B cell (primary cell): ENCODE measurements at regions not wholly inside any gene's neighbourhood (a gene's known extent, or its start where the extent isn't known, plus 50 kb on each side); places are given as distances from the start of the nearest gene placed in this dataset.

ENCODE experiments used
- ATAC-seq: fragments of 200-7000 bp; cut with Tn5 transposase; one replicate; pipeline ENCODE4 v1.10.0; 2021; ENCODE audit warnings: low read depth, mild to moderate bottlenecking, moderate number of reproducible peaks, moderate library complexity
- CTCF ChIA-PET: fragments of 350-600 bp; sonication (Branson Sonifier 250); formaldehyde crosslinking; loops from one replicate; lab custom pipeline; 2021; ENCODE audit warnings: antibody characterized with exemption, inconsistent platforms; lab: Charles Lee
- POLR2A ChIA-PET: fragments of 350-600 bp; sonication (Branson Sonifier 250); formaldehyde crosslinking; loops from one replicate; lab custom pipeline; 2021; ENCODE audit warnings: antibody characterized with exemption; lab: Charles Lee
- DNase-seq: peaks from one replicate; pipeline ENCODE4 v3.0.0; 2013
- H2AFZ ChIP-seq: 2 replicates; pipeline ENCODE4 v1.6.1; 2012; ENCODE audit warnings: mild to moderate bottlenecking, low read depth, low read length; ENCODE audit not compliant: insufficient read depth, poor library complexity, severe bottlenecking
- H3K27ac ChIP-seq, 2 donors: 1 replicate in 1 of 2; 2 replicates in 1 of 2; pipeline ENCODE4 v1.5.1; 2012 to 2013; ENCODE audit warnings: low read length in 2 of 2, mild to moderate bottlenecking in 2 of 2, moderate library complexity in 1 of 2
- H3K27me3 ChIP-seq, 4 experiments: fragments of 200-600 bp in 1 of 4; sonication (generic) in 1 of 4; replicated peaks in 1 of 4; 1 replicate in 2 of 4; 2 replicates in 2 of 4; pipeline versions ENCODE4 v1.6.1 to v1.7.0; 2013 to 2016; ENCODE audit warnings: low read length in 3 of 4, mild to moderate bottlenecking in 2 of 4, mixed read lengths in 1 of 4, moderate library complexity in 1 of 4; ENCODE audit not compliant: insufficient read depth in 4 of 4, control insufficient read depth in 3 of 4; ENCODE audit errors: control extremely low read depth in 1 of 4
- H3K36me3 ChIP-seq, 2 experiments: replicated peaks in 1 of 2; 1 replicate in 1 of 2; 2 replicates in 1 of 2; pipeline versions ENCODE4 v1.6.1 to v1.7.1; 2013; ENCODE audit warnings: low read length in 1 of 2; ENCODE audit not compliant: insufficient read depth in 2 of 2, control insufficient read depth in 1 of 2; ENCODE audit errors: control extremely low read depth in 1 of 2, extremely low read depth in 1 of 2
- H3K4me1 ChIP-seq, 2 donors: fragments of 200-600 bp in 1 of 2; sonication (generic) in 1 of 2; 1 replicate in 1 of 2; 2 replicates in 1 of 2; pipeline versions ENCODE4 v1.5.1 to v1.6.1; 2013 to 2017; ENCODE audit warnings: low read length in 2 of 2; ENCODE audit not compliant: control insufficient read depth in 2 of 2, insufficient read depth in 2 of 2
- H3K4me2 ChIP-seq: replicated peaks from 2 replicates; pipeline ENCODE3; 2012; ENCODE audit warnings: mild to moderate bottlenecking, low read depth, low read length; ENCODE audit not compliant: poor library complexity, severe bottlenecking
- H3K4me3 ChIP-seq, 5 experiments: fragments of 200-600 bp in 1 of 5; sonication (generic) in 1 of 5; 1 replicate in 3 of 5; 2 replicates in 2 of 5; pipeline versions ENCODE4 v1.5.1 to v1.7.0; 2011 to 2016; ENCODE audit warnings: low read length in 4 of 5, mild to moderate bottlenecking in 4 of 5, low read depth in 2 of 5, control low read depth in 1 of 5, moderate library complexity in 1 of 5; ENCODE audit not compliant: insufficient read depth in 1 of 5; ENCODE audit errors: control extremely low read depth in 1 of 5, extremely low read depth in 1 of 5
- H3K79me2 ChIP-seq: fragments of 200-600 bp; sonication (generic); one replicate; pipeline ENCODE4 v1.6.0; 2016; ENCODE audit warnings: low read length; ENCODE audit not compliant: control insufficient read depth, insufficient read depth
- H3K9ac ChIP-seq: fragments of 200-600 bp; sonication (generic); 2 replicates; pipeline ENCODE4 v1.6.1; 2017; ENCODE audit warnings: mild to moderate bottlenecking, low read length, moderate library complexity
- H3K9me3 ChIP-seq, 3 donors: one replicate each; pipeline versions ENCODE4 v1.6.1 to v1.7.1; 2013; ENCODE audit warnings: low read length in 2 of 3; ENCODE audit not compliant: control insufficient read depth in 2 of 3, insufficient read depth in 1 of 3; ENCODE audit errors: control extremely low read depth in 1 of 3
- H4K20me1 ChIP-seq: 2 replicates; pipeline ENCODE4 v1.6.0; 2012; ENCODE audit warnings: mild to moderate bottlenecking, low read length; ENCODE audit not compliant: insufficient read depth, control insufficient read depth, poor library complexity, severe bottlenecking
- H3K27ac Mint-ChIP-seq: one replicate; pipeline ENCODE4 v1.8.0; 2021; ENCODE audit warnings: mixed read lengths
- H3K27me3 Mint-ChIP-seq: one replicate; pipeline ENCODE4 v1.8.0; 2021; ENCODE audit warnings: mixed read lengths
- H3K4me1 Mint-ChIP-seq: one replicate; pipeline ENCODE4 v1.8.0; 2021; ENCODE audit warnings: mixed read lengths
- H3K4me3 Mint-ChIP-seq: one replicate; pipeline ENCODE4 v1.8.0; 2021; ENCODE audit warnings: mixed read lengths
- H3K9me3 Mint-ChIP-seq: one replicate; pipeline ENCODE4 v1.8.0; 2022; ENCODE audit warnings: mixed read lengths; ENCODE audit not compliant: insufficient read depth
- CTCF ChIP-seq: fragments of 200-600 bp; IDR thresholded peaks from one replicate; pipeline ENCODE4 v1.8.0; 2022; ENCODE audit warnings: antibody characterized with exemption, mild to moderate bottlenecking
- EZH2 ChIP-seq: IDR thresholded peaks from 2 replicates; pipeline ENCODE4 v1.6.1; 2012; ENCODE audit warnings: borderline replicate concordance, low read depth, mild to moderate bottlenecking, moderate library complexity, low read length; ENCODE audit not compliant: insufficient read depth, poor library complexity, severe bottlenecking
- intact Hi-C: fragments of 100-400 bp; cut with micrococcal nuclease; formaldehyde crosslinking; loops from one replicate; pipeline ENCODE4 v1.10.0; 2022

- Mint-ChIP-seq H3K4me3 (no peak overlapping the region), H3K27ac (no peak overlapping the region), H3K4me1 (no peaks in the 10 kb centered on the region), H3K27me3 (no peaks in the 10 kb centered on the region), H3K9me3 (no peaks in the 10 kb centered on the region)
- POLR2A ChIA-PET, result no interaction called here
- H3K9ac ChIP-seq, result no peak overlapping the region
- H4K20me1 ChIP-seq, result no peaks in the 10 kb centered on the region
- no peaks in the 10 kb centered on the region for H3K9me3 ChIP-seq
- TF ChIP-seq CTCF, result no peak
- no peak for TF ChIP-seq EZH2
- no peaks in the 10 kb centered on the region for H3K79me2 ChIP-seq
- no peaks in the 10 kb centered on the region for H3K36me3 ChIP-seq
- no peak overlapping the region for H3K4me2 ChIP-seq
- H3K4me3 ChIP-seq, result no peak overlapping the region
- CTCF ChIA-PET, result interaction anchor here (1.0 kb wide), 1 partner anchor 11 kb away, joined by 3 read pairs; no protein-coding TSS in a partner anchor
- intact Hi-C loops, result no loop called here
- no peak for DNase-seq
- no peak overlapping the region for H2AFZ ChIP-seq
- ATAC-seq, result no peak
- no peak overlapping the region for H3K27ac ChIP-seq
- no peaks in the 10 kb centered on the region for H3K4me1 ChIP-seq
- H3K27me3 ChIP-seq, result peaks cover 0 to 2% (median 0%) of the 10 kb centered on the region in 4 experiments
These were observed 56.0 kb upstream of the DPYD start for GRCh38 chr1:97976801-97977200.
